GM12874 (cell line): ENCODE measurements at regions not wholly inside any gene's neighbourhood (a gene's known extent, or its start where the extent isn't known, plus 50 kb on each side); places are given as distances from the start of the nearest gene placed in this dataset.

Experiments used
- TF ChIP-seq, protein P1 (sequence below): IDR thresholded peaks from 2 replicates; pipeline ENCODE4 v1.5.1; 2011; ENCODE audit warnings: low read depth, mild to moderate bottlenecking, control low read depth, low read length, moderate library complexity; ENCODE audit not compliant: insufficient read depth

DNA sequence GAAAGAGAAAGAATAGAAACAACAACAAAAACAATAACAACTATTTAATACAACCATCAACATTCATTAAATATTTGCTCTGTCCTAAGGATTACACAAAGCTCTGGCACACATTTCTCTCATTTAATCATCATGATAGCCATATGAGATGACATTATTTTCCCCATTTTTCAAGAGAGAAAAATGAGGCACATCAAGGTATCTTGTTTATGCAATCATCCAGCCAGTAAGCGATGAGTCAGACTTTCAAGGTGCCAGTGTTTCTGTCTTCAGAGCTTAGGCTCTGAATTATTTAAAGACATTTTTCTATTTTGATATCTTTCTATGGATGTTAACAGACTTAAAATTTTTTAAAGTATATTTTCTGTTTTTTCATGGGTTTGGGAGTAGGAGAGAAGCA lies 541.8 kb upstream of the SMIM31 start:
- TF ChIP-seq, protein P1, sequence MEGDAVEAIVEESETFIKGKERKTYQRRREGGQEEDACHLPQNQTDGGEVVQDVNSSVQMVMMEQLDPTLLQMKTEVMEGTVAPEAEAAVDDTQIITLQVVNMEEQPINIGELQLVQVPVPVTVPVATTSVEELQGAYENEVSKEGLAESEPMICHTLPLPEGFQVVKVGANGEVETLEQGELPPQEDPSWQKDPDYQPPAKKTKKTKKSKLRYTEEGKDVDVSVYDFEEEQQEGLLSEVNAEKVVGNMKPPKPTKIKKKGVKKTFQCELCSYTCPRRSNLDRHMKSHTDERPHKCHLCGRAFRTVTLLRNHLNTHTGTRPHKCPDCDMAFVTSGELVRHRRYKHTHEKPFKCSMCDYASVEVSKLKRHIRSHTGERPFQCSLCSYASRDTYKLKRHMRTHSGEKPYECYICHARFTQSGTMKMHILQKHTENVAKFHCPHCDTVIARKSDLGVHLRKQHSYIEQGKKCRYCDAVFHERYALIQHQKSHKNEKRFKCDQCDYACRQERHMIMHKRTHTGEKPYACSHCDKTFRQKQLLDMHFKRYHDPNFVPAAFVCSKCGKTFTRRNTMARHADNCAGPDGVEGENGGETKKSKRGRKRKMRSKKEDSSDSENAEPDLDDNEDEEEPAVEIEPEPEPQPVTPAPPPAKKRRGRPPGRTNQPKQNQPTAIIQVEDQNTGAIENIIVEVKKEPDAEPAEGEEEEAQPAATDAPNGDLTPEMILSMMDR, result no peak

DNA sequence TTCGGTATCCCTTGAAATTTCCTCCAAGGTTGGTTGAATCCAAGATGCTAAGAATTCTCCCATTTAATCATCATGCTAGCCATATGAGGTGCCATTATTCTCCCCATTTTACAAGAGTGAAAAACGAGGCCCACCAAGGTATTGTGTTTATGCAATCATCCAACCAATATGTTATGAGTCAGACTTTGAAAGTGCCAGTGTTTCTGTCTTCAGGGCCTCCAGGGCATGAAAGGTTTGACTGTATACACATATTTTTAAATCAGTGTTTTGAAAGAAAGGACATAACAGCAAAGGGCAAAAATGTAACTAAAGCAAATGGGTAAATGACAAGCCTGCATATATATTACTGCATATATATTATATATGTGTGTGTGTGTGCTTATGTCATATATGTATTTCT lies 541.2 kb upstream of the SMIM31 start:
- TF ChIP-seq, protein P1, result no peak

DNA sequence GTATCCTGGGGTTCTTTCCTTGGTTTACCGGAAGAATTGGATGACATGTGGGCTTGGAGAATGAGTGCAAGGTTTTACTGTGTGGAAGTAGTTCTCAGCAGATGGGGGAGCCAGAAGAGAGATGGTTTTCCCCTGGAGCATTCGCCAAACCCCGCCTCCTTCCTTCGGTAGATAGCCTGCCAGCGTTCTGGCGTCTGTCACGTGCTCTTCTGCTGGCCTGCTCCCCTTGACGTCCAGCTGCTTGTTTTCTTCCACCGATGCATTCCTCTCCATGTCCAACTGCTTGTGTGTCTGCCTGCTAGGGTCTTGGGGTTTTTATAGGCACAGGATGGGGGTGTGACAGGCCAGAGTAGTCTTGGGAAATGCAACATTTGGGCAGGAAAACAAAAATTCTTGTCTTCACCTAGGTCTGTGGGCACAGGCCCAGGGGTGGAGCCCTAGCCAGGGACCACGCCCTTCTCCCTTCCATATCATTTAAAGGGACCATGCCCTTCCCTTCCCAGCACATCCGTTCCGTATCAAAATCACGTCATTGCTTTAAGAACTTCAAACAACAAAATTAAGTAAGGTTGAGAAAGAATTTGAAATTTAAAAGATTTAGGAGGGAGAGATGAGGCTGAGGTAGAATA lies 538.7 kb upstream of the SMIM31 start:
- TF ChIP-seq, protein P1, result no peak

DNA sequence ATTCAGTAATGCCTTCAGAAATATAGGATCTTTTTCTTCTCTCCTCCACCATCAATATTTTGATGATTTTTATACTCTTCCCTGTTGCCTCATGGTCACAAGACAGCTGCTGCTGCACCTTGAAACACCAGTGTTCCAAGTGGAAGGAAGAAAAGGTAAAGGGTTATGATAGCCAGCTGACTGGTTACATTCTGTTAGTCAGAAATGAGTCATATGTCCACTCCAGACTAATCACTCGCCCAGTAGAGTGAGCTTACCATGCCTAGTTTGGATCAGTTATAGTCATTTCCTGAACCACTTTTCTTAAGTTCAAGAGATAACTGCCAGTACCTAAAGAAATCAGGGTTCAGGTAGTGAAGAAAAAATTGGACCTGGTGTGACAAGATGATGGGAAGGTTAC lies 532.3 kb upstream of the SMIM31 start:
- TF ChIP-seq, protein P1, result no peak

DNA sequence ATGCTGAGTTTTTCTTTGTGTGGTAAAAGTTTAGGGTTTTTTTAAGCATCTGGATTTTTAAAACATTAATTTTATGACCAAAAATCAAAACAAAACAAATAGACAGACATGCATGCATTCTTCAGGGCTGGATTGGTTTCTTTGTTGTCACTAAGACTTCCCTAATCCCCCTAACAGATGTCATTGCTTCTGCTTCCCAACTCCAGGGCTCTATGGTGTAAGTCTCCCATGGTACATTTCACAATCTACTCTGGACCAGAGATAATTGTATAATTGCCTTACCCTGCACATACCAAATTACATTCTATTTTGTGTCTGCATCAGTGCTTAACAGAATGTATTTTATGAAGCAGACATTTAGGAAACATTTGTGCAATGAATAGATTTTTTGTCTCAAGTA lies 529.1 kb upstream of the SMIM31 start:
- TF ChIP-seq, protein P1, result no peak

DNA sequence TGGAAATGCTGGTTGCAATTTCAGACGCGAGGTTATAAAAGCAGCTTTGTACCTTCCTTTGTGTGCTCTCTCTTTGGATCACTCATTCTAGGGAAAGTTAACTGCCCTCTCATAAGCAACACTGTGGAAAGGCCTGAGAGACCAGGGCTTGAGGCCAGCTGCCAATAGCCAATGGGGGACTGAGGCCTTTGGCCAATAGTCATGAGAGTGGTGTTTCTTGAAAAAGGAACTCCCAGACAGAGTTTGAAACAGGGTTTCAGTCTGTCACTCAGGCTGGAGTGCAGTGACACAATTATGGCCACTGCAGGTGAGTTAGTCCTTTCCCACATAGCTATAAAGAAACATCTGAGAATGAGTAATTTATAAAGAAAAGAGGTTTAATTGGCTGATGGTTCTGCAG lies 524.7 kb upstream of the SMIM31 start:
- TF ChIP-seq, protein P1, result no peak

DNA sequence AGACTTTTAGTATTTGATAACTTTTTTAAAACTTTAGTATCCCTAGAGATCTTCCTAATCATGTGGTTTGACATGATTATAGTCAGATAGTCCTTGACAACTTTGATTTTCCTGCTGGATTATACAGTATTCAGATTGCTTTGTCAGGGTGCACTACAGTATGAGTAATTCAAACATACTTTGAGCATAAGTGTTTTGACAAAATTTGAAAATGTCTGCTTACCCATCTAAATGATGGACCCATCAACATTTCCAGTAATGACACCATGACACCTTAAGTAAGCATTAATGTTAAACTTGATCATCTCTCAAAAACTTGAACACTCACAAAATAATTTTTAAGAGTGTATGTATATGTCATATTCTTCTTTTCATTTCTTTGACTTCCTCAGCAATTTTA lies 514.5 kb upstream of the SMIM31 start:
- TF ChIP-seq, protein P1, result no peak

DNA sequence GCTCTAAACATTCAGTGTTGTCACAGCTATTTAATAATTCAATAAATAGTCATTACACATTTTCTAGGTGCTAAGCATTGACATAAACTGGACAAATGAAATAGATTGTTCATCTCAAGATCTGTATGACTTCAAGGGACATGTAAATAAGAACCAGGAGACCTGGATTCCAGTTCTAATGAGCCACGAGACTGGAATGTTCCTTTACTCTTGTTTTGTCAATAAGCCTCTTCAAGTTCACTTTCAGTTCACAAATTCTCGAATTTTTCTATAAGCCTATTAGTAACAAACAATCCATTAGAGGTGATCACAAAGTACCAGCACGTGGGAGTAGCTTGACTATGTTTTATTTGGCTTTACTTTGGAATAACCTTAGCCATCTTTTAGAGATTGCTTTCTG lies 514.0 kb upstream of the SMIM31 start:
- TF ChIP-seq, protein P1, result no peak
